ENCODE measurements at regions not wholly inside any gene's neighbourhood (a gene's known extent, or its start where the extent isn't known, plus 50 kb on each side); places are given as distances from the start of the nearest gene placed in this dataset.
"Not testable (repeated sequence)": the region's sequence is repeated elsewhere in the genome, so short reads cannot be mapped to it uniquely, and the experiment has no call there.

DNA sequence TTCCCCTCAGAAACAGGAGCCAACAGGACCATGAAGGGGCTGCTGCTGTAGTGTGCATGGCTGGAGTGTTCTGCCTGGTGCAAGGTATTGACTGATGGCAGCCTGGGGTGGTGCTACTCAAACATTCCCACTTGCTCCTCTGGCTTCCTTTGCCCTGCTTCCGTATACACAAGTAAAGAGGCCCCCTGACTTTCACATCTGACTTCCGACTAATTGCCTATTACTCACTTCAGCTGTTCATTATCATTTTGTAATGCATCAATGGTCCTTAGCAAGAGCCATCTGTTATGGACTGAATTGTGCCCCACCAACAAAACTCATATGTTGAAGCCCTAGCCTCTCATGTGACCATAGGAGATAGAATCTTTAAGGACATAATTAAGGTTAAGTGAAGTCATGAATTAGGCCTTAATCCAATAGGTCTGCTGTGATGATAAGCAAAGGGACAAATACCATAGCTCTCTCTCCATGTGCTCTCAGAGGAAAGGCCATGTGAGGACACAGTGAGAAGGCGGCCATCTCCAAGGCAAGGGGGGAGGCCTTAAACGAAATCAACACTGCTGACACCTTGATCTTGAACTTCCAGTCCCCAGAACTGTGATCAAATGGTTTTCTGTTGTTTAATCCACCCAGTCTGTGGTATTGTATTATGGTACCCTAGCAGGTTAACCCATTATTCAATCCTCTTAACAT, 122.5 kb upstream of the CLNK start:
- Histone ChIP-seq H2AFZ (ENCODE audit: low read length) (no peak overlapping the region), H4K20me1 (ENCODE audit: insufficient read depth, low read depth, low read length) (no peaks in the 10 kb centered on the region), H3K9ac (ENCODE audit: low read length) (no peak overlapping the region), H3K9me3 (ENCODE audit: low read length) (peaks cover 17% of the 10 kb centered on the region), H3K4me1 (ENCODE audit: low read length) (no peaks in the 10 kb centered on the region), H3K36me3 (ENCODE audit: insufficient read depth, low read length) (no peaks in the 10 kb centered on the region), H3K9me2 (replicated peaks; ENCODE audit: insufficient read depth, low read length) (no peaks in the 10 kb centered on the region; the same call in 1 of the 2 replicates), H3K79me2 (ENCODE audit: low read length) (no peaks in the 10 kb centered on the region), H3K4me2 (ENCODE audit: low read depth, low read length, poor library complexity, severe bottlenecking) (no peak overlapping the region), H3K4me3 (ENCODE audit: low read length) (no peak overlapping the region), H3K27me3 (ENCODE audit: low read length) (no peaks in the 10 kb centered on the region), H3K27ac (ENCODE audit: low read length) (no peak overlapping the region)
- no peak for DNase-seq

- Histone ChIP-seq H3K9me2 (replicated peaks; ENCODE audit: insufficient read depth, low read length) (no peaks in the 10 kb centered on the region), H3K4me2 (ENCODE audit: low read depth, low read length, poor library complexity, severe bottlenecking) (no peak overlapping the region), H3K4me3 (ENCODE audit: low read length) (no peak overlapping the region), H3K27me3 (ENCODE audit: low read length) (no peaks in the 10 kb centered on the region), H3K36me3 (ENCODE audit: insufficient read depth, low read length) (no peaks in the 10 kb centered on the region), H3K4me1 (ENCODE audit: low read length) (no peaks in the 10 kb centered on the region), H3K79me2 (ENCODE audit: low read length) (no peaks in the 10 kb centered on the region), H3K9me3 (ENCODE audit: low read length) (peaks cover 14% of the 10 kb centered on the region), H3K27ac (ENCODE audit: low read length) (no peak overlapping the region), H4K20me1 (ENCODE audit: insufficient read depth, low read depth, low read length) (no peaks in the 10 kb centered on the region), H2AFZ (ENCODE audit: low read length) (no peak overlapping the region), H3K9ac (ENCODE audit: low read length) (no peak overlapping the region)
- no peak for DNase-seq
Measured at GRCh38 chr4:10803713-10804343, 119.3 kb upstream of the CLNK start.

DNA sequence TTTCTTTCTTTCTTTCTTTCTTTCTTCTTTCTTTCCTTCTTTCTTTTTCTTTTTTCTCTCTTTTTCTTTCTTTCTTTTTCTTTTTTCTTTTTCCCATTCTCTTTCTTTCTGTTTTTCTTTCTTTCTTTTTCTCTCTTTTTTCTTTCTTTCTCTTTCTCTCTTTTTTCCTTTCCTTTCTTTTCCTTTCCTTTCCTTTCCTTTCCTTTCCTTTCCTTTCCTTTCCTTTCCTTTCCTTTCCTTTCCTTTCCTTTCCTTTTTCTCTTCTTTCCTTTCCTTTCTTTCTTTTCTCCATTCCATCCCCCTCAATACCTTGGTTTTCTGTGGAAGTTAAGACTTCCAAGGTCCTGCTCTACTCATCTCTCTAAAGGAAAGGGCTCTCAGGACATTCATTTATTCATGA, 102.8 kb upstream of the CLNK start:
- H2AFZ ChIP-seq (ENCODE audit: low read length): no peak overlapping the region
- H3K27ac ChIP-seq (ENCODE audit: low read length): no peak overlapping the region
- no peaks in the 10 kb centered on the region for H3K27me3 ChIP-seq (ENCODE audit: low read length)
- H3K4me1 ChIP-seq (ENCODE audit: low read length): no peaks in the 10 kb centered on the region
- H3K9ac ChIP-seq (ENCODE audit: low read length): no peak overlapping the region
- no peaks in the 10 kb centered on the region for H3K9me2 ChIP-seq (replicated peaks; ENCODE audit: insufficient read depth, low read length)
- no peak for DNase-seq
- H3K4me2 ChIP-seq (ENCODE audit: low read depth, low read length, poor library complexity, severe bottlenecking): no peak overlapping the region
- no peak overlapping the region for H3K4me3 ChIP-seq (ENCODE audit: low read length)
- no peaks in the 10 kb centered on the region for H3K36me3 ChIP-seq (ENCODE audit: insufficient read depth, low read length)
- H3K79me2 ChIP-seq (ENCODE audit: low read length): no peaks in the 10 kb centered on the region
- no peaks in the 10 kb centered on the region for H4K20me1 ChIP-seq (ENCODE audit: insufficient read depth, low read depth, low read length)
- peaks cover 17% of the 10 kb centered on the region for H3K9me3 ChIP-seq (ENCODE audit: low read length)

GRCh38 chr4:10784621-10785020, 100.1 kb upstream of the CLNK start:
- Histone ChIP-seq H3K9me3 (ENCODE audit: low read length) (peaks cover 17% of the 10 kb centered on the region), H2AFZ (ENCODE audit: low read length) (no peak overlapping the region), H3K79me2 (ENCODE audit: low read length) (no peaks in the 10 kb centered on the region), H3K9ac (ENCODE audit: low read length) (no peak overlapping the region), H3K9me2 (replicated peaks; ENCODE audit: insufficient read depth, low read length) (no peaks in the 10 kb centered on the region), H4K20me1 (ENCODE audit: insufficient read depth, low read depth, low read length) (no peaks in the 10 kb centered on the region), H3K4me2 (ENCODE audit: low read depth, low read length, poor library complexity, severe bottlenecking) (no peak overlapping the region), H3K4me3 (ENCODE audit: low read length) (no peak overlapping the region), H3K4me1 (ENCODE audit: low read length) (no peaks in the 10 kb centered on the region), H3K36me3 (ENCODE audit: insufficient read depth, low read length) (no peaks in the 10 kb centered on the region), H3K27ac (ENCODE audit: low read length) (no peak overlapping the region), H3K27me3 (ENCODE audit: low read length) (no peaks in the 10 kb centered on the region)
- DNase-seq: no peak

DNA sequence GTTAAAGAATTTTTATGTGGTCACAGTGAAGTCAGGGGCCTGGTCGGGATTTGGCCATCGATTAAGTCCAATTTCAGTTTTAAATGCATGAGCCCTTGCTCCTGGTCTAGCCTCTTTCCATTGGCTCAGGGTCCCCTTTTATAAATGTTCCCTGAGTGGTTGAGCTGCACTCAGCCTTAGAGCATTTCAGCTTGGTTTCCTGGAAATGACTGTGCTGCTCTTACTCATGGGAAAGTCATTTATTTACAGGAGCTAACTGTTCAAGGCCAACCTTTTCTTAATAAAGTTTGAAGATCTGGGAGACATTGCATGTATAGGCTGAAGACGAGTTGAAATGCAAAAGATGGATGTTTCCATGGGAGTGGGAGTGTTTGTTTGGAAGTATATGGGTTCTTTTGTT, 98.8 kb upstream of the CLNK start:
- H4K20me1 ChIP-seq (ENCODE audit: insufficient read depth, low read depth, low read length): no peaks in the 10 kb centered on the region
- H3K9me3 ChIP-seq (ENCODE audit: low read length): peaks cover 12% of the 10 kb centered on the region
- H3K36me3 ChIP-seq (ENCODE audit: insufficient read depth, low read length): no peaks in the 10 kb centered on the region
- H3K9ac ChIP-seq (ENCODE audit: low read length): no peak overlapping the region
- H3K27ac ChIP-seq (ENCODE audit: low read length): no peak overlapping the region
- H3K4me3 ChIP-seq (ENCODE audit: low read length): no peak overlapping the region
- no peaks in the 10 kb centered on the region for H3K4me1 ChIP-seq (ENCODE audit: low read length)
- no peaks in the 10 kb centered on the region for H3K9me2 ChIP-seq (replicated peaks; ENCODE audit: insufficient read depth, low read length)
- H3K27me3 ChIP-seq (ENCODE audit: low read length): no peaks in the 10 kb centered on the region
- no peak overlapping the region for H2AFZ ChIP-seq (ENCODE audit: low read length)
- no peak for DNase-seq
- no peaks in the 10 kb centered on the region for H3K79me2 ChIP-seq (ENCODE audit: low read length)
- no peak overlapping the region for H3K4me2 ChIP-seq (ENCODE audit: low read depth, low read length, poor library complexity, severe bottlenecking)

GRCh38 chr4:10781805-10782204, 97.2 kb upstream of the CLNK start:
- peaks cover 11% of the 10 kb centered on the region for H3K9me3 ChIP-seq (ENCODE audit: low read length)
- no peaks in the 10 kb centered on the region for H3K36me3 ChIP-seq (ENCODE audit: insufficient read depth, low read length)
- H3K27me3 ChIP-seq (ENCODE audit: low read length): no peaks in the 10 kb centered on the region
- no peak overlapping the region for H3K9ac ChIP-seq (ENCODE audit: low read length)
- H4K20me1 ChIP-seq (ENCODE audit: insufficient read depth, low read depth, low read length): no peaks in the 10 kb centered on the region
- H3K4me3 ChIP-seq (ENCODE audit: low read length): no peak overlapping the region
- no peak for DNase-seq
- H3K4me2 ChIP-seq (ENCODE audit: low read depth, low read length, poor library complexity, severe bottlenecking): no peak overlapping the region
- no peaks in the 10 kb centered on the region for H3K9me2 ChIP-seq (replicated peaks; ENCODE audit: insufficient read depth, low read length)
- no peak overlapping the region for H3K27ac ChIP-seq (ENCODE audit: low read length)
- H3K79me2 ChIP-seq (ENCODE audit: low read length): no peaks in the 10 kb centered on the region
- H3K4me1 ChIP-seq (ENCODE audit: low read length): no peaks in the 10 kb centered on the region
- no peak overlapping the region for H2AFZ ChIP-seq (ENCODE audit: low read length)

GRCh38 chr4:10780803-10781202, 96.2 kb upstream of the CLNK start:
- not testable (repeated sequence) for H4K20me1 ChIP-seq (ENCODE audit: insufficient read depth, low read depth, low read length); H3K4me2 ChIP-seq (ENCODE audit: low read depth, low read length, poor library complexity, severe bottlenecking); H3K79me2 ChIP-seq (ENCODE audit: low read length); H3K4me1 ChIP-seq (ENCODE audit: low read length); H3K9me2 ChIP-seq (replicated peaks; ENCODE audit: insufficient read depth, low read length); H3K36me3 ChIP-seq (ENCODE audit: insufficient read depth, low read length); H3K27ac ChIP-seq (ENCODE audit: low read length); DNase-seq; H2AFZ ChIP-seq (ENCODE audit: low read length); H3K27me3 ChIP-seq (ENCODE audit: low read length); H3K9ac ChIP-seq (ENCODE audit: low read length); H3K4me3 ChIP-seq (ENCODE audit: low read length)
- peaks cover 11% of the 10 kb centered on the region for H3K9me3 ChIP-seq (ENCODE audit: low read length)

DNA sequence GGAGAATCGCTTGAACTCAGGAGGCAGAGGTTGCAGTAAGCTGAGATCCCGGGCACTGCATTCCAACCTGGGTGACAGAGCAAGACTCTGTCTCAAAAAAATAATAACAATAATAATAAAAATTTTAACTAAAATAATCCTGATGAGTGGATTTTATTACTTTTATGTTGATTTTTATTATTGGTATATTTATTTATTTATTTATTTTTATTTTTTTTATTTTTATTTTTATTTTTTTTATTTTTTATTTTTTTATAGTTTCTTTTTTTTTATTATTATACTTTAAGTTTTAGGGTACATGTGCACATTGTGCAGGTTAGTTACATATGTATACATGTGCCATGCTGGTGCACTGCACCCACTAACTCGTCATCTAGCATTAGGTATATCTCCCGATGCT, 90.6 kb upstream of the CLNK start:
- H3K27me3 ChIP-seq (ENCODE audit: low read length); H4K20me1 ChIP-seq (ENCODE audit: insufficient read depth, low read depth, low read length); H3K36me3 ChIP-seq (ENCODE audit: insufficient read depth, low read length); DNase-seq; H3K4me2 ChIP-seq (ENCODE audit: low read depth, low read length, poor library complexity, severe bottlenecking); H3K9ac ChIP-seq (ENCODE audit: low read length); H3K79me2 ChIP-seq (ENCODE audit: low read length); H2AFZ ChIP-seq (ENCODE audit: low read length); H3K4me1 ChIP-seq (ENCODE audit: low read length); H3K9me2 ChIP-seq (replicated peaks; ENCODE audit: insufficient read depth, low read length); H3K27ac ChIP-seq (ENCODE audit: low read length); H3K9me3 ChIP-seq (ENCODE audit: low read length); H3K4me3 ChIP-seq (ENCODE audit: low read length): not testable (repeated sequence)
